SK-N-SH treated with all-trans-retinoic acid at 6 μM for 48 hours (cell line): ENCODE measurements at regions not wholly inside any gene's neighbourhood (a gene's known extent, or its start where the extent isn't known, plus 50 kb on each side); places are given as distances from the start of the nearest gene placed in this dataset.
A peak's percentile ranks its signal among the peaks of the same experiment; 100 is the strongest.

Experiments
- ATAC-seq: fragments of 200-7000 bp; cut with Tn5 transposase; 3 replicates; pipeline ENCODE4 v1.9.1; 2020; ENCODE audit warnings: mild to moderate bottlenecking, moderate library complexity
- ARNTL ChIP-seq: fragments of 450-650 bp; formaldehyde crosslinking; IDR thresholded peaks from 2 replicates; pipeline ENCODE4 v1.5.0; 2020; ENCODE audit warnings: low read depth, mild to moderate bottlenecking, moderate library complexity, borderline replicate concordance
- BACH2 ChIP-seq: fragments of 250-450 bp; sonication (Bioruptor Pico); IDR thresholded peaks from 2 replicates; pipeline ENCODE4 v1.9.0; 2021; ENCODE audit warnings: mild to moderate bottlenecking, borderline replicate concordance
- CSDC2 ChIP-seq: fragments of 250-450 bp; sonication (Bioruptor Pico); IDR thresholded peaks from 2 replicates; pipeline ENCODE4 v1.5.0; 2020; ENCODE audit warnings: mild to moderate bottlenecking, moderate library complexity
- ESRRG ChIP-seq: fragments of 250-450 bp; sonication (Bioruptor Pico); IDR thresholded peaks from 2 replicates; pipeline ENCODE4 v1.6.1; 2021; ENCODE audit warnings: mild to moderate bottlenecking
- GLIS3 ChIP-seq: fragments of 250-450 bp; sonication (Bioruptor Pico); IDR thresholded peaks from 2 replicates; pipeline ENCODE4 v1.5.0; 2020; ENCODE audit warnings: mild to moderate bottlenecking, moderate library complexity
- ISL1 ChIP-seq: fragments of 250-450 bp; sonication (Bioruptor Pico); IDR thresholded peaks from 2 replicates; pipeline ENCODE4 v2.1.2; 2022; ENCODE audit warnings: mild to moderate bottlenecking, moderate library complexity
- OSR1 ChIP-seq: fragments of 250-450 bp; sonication (Bioruptor Pico); IDR thresholded peaks from 2 replicates; pipeline ENCODE4 v1.8.0; 2022; ENCODE audit warnings: moderate library complexity, mild to moderate bottlenecking, inconsistent platforms
- PPARA ChIP-seq: fragments of 250-450 bp; sonication (Bioruptor Pico); IDR thresholded peaks from 2 replicates; pipeline ENCODE4 v1.5.0; 2020; ENCODE audit warnings: mild to moderate bottlenecking, borderline replicate concordance
- RARB ChIP-seq: fragments of 250-450 bp; sonication (Bioruptor Pico); IDR thresholded peaks from 2 replicates; pipeline ENCODE4 v1.8.0; 2021; ENCODE audit warnings: mild to moderate bottlenecking, moderate library complexity
- SNAI2 ChIP-seq: fragments of 250-450 bp; sonication (Bioruptor Pico); IDR thresholded peaks from 2 replicates; pipeline ENCODE4 v1.5.0; 2020; ENCODE audit warnings: mild to moderate bottlenecking, moderate library complexity
- TCF4 ChIP-seq: fragments of 250-450 bp; sonication (Bioruptor Pico); IDR thresholded peaks from 2 replicates; pipeline ENCODE4 v1.8.0; 2021; ENCODE audit warnings: mild to moderate bottlenecking, moderate library complexity, borderline replicate concordance
- TOX ChIP-seq: fragments of 250-450 bp; sonication (Bioruptor Pico); IDR thresholded peaks from 2 replicates; pipeline ENCODE4 v1.8.0; 2021; ENCODE audit warnings: mild to moderate bottlenecking, moderate library complexity, borderline replicate concordance
- ZC3H10 ChIP-seq: fragments of 250-450 bp; sonication (Bioruptor Pico); IDR thresholded peaks from 2 replicates; pipeline ENCODE4 v1.5.1; 2021; ENCODE audit warnings: mild to moderate bottlenecking, moderate library complexity
- ZFP3 ChIP-seq: fragments of 250-450 bp; sonication (Bioruptor Pico); IDR thresholded peaks from 2 replicates; pipeline ENCODE4 v1.5.0; 2020; ENCODE audit warnings: mild to moderate bottlenecking, moderate library complexity
- ZFP30 ChIP-seq: fragments of 450-650 bp; formaldehyde crosslinking; IDR thresholded peaks from 2 replicates; pipeline ENCODE4 v1.5.0; 2022; ENCODE audit warnings: mild to moderate bottlenecking, moderate library complexity
- ZNF565 ChIP-seq: fragments of 450-650 bp; formaldehyde crosslinking; conservative IDR thresholded peaks from 2 replicates; pipeline ENCODE4 v1.5.0; 2020; ENCODE audit warnings: low read depth, mild to moderate bottlenecking, moderate library complexity
- ZNF70 ChIP-seq: fragments of 450-650 bp; formaldehyde crosslinking; IDR thresholded peaks from 2 replicates; pipeline ENCODE4 v1.5.0; 2020; ENCODE audit warnings: mild to moderate bottlenecking, moderate library complexity
- ZNF8 ChIP-seq: fragments of 450-650 bp; formaldehyde crosslinking; IDR thresholded peaks from 2 replicates; pipeline ENCODE4 v1.5.0; 2020; ENCODE audit warnings: mild to moderate bottlenecking, moderate library complexity
- TF ChIP-seq, protein P1 (sequence below): fragments of 250-450 bp; sonication (Bioruptor Pico); IDR thresholded peaks from 2 replicates; pipeline ENCODE4 v1.8.0; 2021; ENCODE audit warnings: low read depth, mild to moderate bottlenecking, moderate library complexity, borderline replicate concordance
- TF ChIP-seq, protein P2 (sequence below): fragments of 250-450 bp; sonication (Bioruptor Pico); IDR thresholded peaks from 2 replicates; pipeline ENCODE4 v1.5.1; 2020; ENCODE audit warnings: low read depth, mild to moderate bottlenecking, moderate library complexity
- TF ChIP-seq, protein P3 (sequence below): fragments of 250-450 bp; sonication (Bioruptor Pico); IDR thresholded peaks from 2 replicates; pipeline ENCODE4 v1.5.0; 2020; ENCODE audit warnings: mild to moderate bottlenecking, moderate library complexity
- TF ChIP-seq, protein P4 (sequence below): fragments of 250-450 bp; sonication (Bioruptor Pico); IDR thresholded peaks from 2 replicates; pipeline ENCODE4 v1.8.0; 2020; ENCODE audit warnings: mild to moderate bottlenecking, moderate library complexity, borderline replicate concordance
- TF ChIP-seq, protein P5 (sequence below): fragments of 250-450 bp; sonication (Bioruptor Pico); IDR thresholded peaks from 2 replicates; pipeline ENCODE4 v1.5.1; 2021; ENCODE audit warnings: mild to moderate bottlenecking, moderate library complexity

DNA sequence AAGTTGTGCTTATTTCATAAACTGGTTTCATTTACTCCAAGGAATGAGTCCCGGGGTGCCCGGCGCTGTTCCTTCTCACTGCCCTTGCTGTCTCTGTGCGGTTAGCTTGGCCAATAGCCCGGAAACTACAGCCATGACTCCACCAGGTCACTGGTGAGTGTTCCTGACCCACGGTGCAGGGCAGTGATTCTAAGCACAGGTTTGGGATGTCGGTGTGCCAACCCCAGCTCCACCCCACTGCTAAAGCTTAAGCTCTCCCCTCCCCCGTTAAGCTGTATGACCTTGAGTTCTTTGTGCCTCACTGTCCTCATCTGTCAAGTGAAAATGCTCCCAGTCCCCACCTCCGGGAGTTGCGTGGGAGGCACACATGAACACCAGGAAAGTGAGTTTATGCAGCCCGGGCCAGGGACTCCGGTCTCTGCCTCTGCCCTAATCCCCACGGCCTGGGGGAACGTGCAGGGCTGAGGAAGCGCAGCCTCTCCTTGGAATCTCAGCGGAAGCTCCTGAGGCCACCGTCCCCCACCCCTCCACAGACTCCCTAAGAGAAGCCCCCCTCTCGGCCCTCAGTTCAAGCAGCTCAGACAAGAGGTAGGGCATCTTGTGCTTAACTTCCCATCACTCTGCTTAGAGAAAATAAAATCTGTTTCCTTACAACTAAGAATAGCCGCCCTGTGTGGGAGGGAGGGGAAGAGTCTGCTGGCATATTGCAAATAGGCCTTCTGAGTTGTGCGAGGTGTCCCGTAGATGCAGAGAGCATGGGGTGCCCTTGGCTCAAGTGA, 92.0 kb upstream of the RAI14 start:
- peak; percentile 71 for ATAC-seq
- TF ChIP-seq ZNF565 (CRISPR knock-in tag): no peak
- no peak for TF ChIP-seq ESRRG (CRISPR knock-in tag)
- TF ChIP-seq ARNTL: no peak
- TF ChIP-seq, protein P1, sequence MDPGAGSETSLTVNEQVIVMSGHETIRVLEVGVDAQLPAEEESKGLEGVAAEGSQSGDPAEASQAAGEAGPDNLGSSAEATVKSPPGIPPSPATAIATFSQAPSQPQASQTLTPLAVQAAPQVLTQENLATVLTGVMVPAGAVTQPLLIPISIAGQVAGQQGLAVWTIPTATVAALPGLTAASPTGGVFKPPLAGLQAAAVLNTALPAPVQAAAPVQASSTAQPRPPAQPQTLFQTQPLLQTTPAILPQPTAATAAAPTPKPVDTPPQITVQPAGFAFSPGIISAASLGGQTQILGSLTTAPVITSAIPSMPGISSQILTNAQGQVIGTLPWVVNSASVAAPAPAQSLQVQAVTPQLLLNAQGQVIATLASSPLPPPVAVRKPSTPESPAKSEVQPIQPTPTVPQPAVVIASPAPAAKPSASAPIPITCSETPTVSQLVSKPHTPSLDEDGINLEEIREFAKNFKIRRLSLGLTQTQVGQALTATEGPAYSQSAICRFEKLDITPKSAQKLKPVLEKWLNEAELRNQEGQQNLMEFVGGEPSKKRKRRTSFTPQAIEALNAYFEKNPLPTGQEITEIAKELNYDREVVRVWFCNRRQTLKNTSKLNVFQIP (CRISPR knock-in tag): no peak
- TF ChIP-seq OSR1: no peak
- TF ChIP-seq ISL1: no peak
- TF ChIP-seq ZFP3 (CRISPR knock-in tag): no peak
- no peak for TF ChIP-seq ZC3H10
- no peak for TF ChIP-seq CSDC2 (CRISPR knock-in tag)
- no peak for TF ChIP-seq BACH2 (CRISPR knock-in tag)
- TF ChIP-seq PPARA (CRISPR knock-in tag): no peak
- TF ChIP-seq SNAI2: no peak
- TF ChIP-seq RARB (CRISPR knock-in tag): no peak
- TF ChIP-seq, protein P2, sequence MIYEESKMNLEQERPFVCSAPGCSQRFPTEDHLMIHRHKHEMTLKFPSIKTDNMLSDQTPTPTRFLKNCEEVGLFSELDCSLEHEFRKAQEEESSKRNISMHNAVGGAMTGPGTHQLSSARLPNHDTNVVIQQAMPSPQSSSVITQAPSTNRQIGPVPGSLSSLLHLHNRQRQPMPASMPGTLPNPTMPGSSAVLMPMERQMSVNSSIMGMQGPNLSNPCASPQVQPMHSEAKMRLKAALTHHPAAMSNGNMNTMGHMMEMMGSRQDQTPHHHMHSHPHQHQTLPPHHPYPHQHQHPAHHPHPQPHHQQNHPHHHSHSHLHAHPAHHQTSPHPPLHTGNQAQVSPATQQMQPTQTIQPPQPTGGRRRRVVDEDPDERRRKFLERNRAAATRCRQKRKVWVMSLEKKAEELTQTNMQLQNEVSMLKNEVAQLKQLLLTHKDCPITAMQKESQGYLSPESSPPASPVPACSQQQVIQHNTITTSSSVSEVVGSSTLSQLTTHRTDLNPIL (CRISPR knock-in tag): no peak
- no peak for TF ChIP-seq ZNF8 (CRISPR knock-in tag)

DNA sequence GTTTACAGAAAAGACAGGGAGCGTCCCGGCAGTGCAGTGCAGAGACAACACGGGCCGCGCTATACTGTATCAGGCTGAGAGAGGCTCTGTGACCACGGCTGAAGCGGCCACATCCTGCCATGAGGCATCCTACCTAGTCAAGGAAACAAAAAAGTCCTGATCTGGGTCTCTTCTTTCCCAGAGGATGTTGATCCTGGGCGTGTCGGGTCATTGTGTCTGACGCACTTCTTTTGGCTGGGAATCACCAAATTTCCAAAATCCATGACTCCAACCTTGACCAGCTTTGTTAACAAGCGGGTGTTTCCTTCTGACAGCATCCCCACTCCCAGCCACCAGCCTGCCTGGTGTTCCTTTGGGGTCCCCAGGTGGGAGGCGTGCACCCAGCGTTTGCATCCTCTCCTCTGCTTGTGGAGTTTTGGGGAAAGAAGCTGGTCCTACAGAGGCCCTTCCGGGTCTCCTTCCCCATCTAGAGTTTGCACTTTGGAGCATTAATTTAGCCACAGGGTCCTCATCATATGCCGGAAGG, 91.4 kb upstream of the RAI14 start:
- peak; percentile 50; the same call in 2 of the 3 replicates for ATAC-seq
- TF ChIP-seq GLIS3 (CRISPR knock-in tag) (no peak), SNAI2 (no peak), ZNF70 (CRISPR knock-in tag) (no peak), ARNTL (no peak), TOX (no peak), TCF4 (CRISPR knock-in tag) (no peak)
- TF ChIP-seq, protein P3, sequence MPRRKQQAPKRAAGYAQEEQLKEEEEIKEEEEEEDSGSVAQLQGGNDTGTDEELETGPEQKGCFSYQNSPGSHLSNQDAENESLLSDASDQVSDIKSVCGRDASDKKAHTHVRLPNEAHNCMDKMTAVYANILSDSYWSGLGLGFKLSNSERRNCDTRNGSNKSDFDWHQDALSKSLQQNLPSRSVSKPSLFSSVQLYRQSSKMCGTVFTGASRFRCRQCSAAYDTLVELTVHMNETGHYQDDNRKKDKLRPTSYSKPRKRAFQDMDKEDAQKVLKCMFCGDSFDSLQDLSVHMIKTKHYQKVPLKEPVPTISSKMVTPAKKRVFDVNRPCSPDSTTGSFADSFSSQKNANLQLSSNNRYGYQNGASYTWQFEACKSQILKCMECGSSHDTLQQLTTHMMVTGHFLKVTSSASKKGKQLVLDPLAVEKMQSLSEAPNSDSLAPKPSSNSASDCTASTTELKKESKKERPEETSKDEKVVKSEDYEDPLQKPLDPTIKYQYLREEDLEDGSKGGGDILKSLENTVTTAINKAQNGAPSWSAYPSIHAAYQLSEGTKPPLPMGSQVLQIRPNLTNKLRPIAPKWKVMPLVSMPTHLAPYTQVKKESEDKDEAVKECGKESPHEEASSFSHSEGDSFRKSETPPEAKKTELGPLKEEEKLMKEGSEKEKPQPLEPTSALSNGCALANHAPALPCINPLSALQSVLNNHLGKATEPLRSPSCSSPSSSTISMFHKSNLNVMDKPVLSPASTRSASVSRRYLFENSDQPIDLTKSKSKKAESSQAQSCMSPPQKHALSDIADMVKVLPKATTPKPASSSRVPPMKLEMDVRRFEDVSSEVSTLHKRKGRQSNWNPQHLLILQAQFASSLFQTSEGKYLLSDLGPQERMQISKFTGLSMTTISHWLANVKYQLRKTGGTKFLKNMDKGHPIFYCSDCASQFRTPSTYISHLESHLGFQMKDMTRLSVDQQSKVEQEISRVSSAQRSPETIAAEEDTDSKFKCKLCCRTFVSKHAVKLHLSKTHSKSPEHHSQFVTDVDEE (CRISPR knock-in tag): no peak

DNA sequence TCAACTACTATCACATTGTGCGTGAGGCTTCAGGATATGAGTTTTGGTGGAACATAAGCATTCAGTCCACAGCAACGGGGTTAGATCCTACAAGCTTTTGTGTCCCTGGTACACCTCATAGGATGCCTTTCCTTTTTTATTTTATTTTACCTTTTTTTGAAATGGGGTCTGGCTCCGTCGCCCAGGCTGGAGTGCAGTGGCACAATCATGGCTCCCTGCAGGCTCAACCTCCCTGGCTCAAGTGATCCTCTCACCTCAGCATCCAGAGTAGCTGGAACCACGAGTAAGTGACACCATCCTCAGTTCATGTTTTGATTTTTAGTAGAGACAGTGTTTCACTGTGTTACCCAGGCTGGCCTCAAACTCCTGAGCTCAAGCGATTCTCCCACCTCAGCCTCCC, 86.0 kb upstream of the RAI14 start:
- no peak for ATAC-seq

More for the DNA sequence above, 86.0 kb upstream of the RAI14 start:
- TF ChIP-seq ZFP30 (no peak), ZC3H10 (no peak), ZNF8 (CRISPR knock-in tag) (no peak), ZNF70 (CRISPR knock-in tag) (no peak)
- TF ChIP-seq, protein P4, sequence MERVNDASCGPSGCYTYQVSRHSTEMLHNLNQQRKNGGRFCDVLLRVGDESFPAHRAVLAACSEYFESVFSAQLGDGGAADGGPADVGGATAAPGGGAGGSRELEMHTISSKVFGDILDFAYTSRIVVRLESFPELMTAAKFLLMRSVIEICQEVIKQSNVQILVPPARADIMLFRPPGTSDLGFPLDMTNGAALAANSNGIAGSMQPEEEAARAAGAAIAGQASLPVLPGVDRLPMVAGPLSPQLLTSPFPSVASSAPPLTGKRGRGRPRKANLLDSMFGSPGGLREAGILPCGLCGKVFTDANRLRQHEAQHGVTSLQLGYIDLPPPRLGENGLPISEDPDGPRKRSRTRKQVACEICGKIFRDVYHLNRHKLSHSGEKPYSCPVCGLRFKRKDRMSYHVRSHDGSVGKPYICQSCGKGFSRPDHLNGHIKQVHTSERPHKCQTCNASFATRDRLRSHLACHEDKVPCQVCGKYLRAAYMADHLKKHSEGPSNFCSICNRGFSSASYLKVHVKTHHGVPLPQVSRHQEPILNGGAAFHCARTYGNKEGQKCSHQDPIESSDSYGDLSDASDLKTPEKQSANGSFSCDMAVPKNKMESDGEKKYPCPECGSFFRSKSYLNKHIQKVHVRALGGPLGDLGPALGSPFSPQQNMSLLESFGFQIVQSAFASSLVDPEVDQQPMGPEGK (CRISPR knock-in tag): no peak
- TF ChIP-seq, protein P5, sequence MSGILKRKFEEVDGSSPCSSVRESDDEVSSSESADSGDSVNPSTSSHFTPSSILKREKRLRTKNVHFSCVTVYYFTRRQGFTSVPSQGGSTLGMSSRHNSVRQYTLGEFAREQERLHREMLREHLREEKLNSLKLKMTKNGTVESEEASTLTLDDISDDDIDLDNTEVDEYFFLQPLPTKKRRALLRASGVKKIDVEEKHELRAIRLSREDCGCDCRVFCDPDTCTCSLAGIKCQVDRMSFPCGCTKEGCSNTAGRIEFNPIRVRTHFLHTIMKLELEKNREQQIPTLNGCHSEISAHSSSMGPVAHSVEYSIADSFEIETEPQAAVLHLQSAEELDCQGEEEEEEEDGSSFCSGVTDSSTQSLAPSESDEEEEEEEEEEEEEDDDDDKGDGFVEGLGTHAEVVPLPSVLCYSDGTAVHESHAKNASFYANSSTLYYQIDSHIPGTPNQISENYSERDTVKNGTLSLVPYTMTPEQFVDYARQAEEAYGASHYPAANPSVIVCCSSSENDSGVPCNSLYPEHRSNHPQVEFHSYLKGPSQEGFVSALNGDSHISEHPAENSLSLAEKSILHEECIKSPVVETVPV: no peak
